HG03095 (cell line): ENCODE measurements at regions not wholly inside any gene's neighbourhood (a gene's known extent, or its start where the extent isn't known, plus 50 kb on each side); places are given as distances from the start of the nearest gene placed in this dataset.
"Not testable (repeated sequence)": the region's sequence is repeated elsewhere in the genome, so short reads cannot be mapped to it uniquely, and the experiment has no call there.

Experiments used
- ATAC-seq: cut with Tn5 transposase; IDR thresholded peaks from one replicate; pipeline ENCODE4 v1.9.1; 2021; ENCODE audit warnings: moderate library complexity; ENCODE audit not compliant: unreplicated experiment

- no peak for ATAC-seq
Observed at GRCh38 chr10:85311613-85312337, 983.4 kb downstream of the CCSER2 start.

- no peak for ATAC-seq
Observed at GRCh38 chr10:85315657-85316056, 987.3 kb downstream of the CCSER2 start.

GRCh38 chr10:85316276-85316675, 987.9 kb downstream of the CCSER2 start:
- ATAC-seq: no peak

GRCh38 chr10:85317827-85318226, 989.4 kb downstream of the CCSER2 start:
- no peak for ATAC-seq

- no peak for ATAC-seq
Observed at GRCh38 chr10:85318809-85319807, 990.7 kb downstream of the CCSER2 start.

- no peak for ATAC-seq
Observed at GRCh38 chr10:85319826-85320225, 991.4 kb downstream of the CCSER2 start.

GRCh38 chr10:85333594-85333993, 1005.2 kb downstream of the CCSER2 start:
- ATAC-seq: no peak

GRCh38 chr10:85362401-85362800, 1004.2 kb downstream of the GRID1 start:
- no peak for ATAC-seq

GRCh38 chr10:85377029-85377806, 989.4 kb downstream of the GRID1 start:
- no peak for ATAC-seq

GRCh38 chr10:85379338-85379737, 987.3 kb downstream of the GRID1 start:
- ATAC-seq: no peak

GRCh38 chr10:85400981-85401695, 965.5 kb downstream of the GRID1 start:
- ATAC-seq: no peak

- ATAC-seq: no peak
Observed at GRCh38 chr10:85402541-85402940, 964.1 kb downstream of the GRID1 start.

- no peak for ATAC-seq
Observed at GRCh38 chr10:85407088-85407487, 959.5 kb downstream of the GRID1 start.

GRCh38 chr10:85408388-85408787, 958.2 kb downstream of the GRID1 start:
- ATAC-seq: no peak

GRCh38 chr10:85410586-85410985, 956.0 kb downstream of the GRID1 start:
- not testable (repeated sequence) for ATAC-seq

GRCh38 chr10:85413570-85413969, 953.0 kb downstream of the GRID1 start:
- ATAC-seq: no peak

GRCh38 chr10:85420501-85421191, 945.9 kb downstream of the GRID1 start:
- ATAC-seq: no peak

- no peak for ATAC-seq
Observed at GRCh38 chr10:85421421-85421820, 945.2 kb downstream of the GRID1 start.

GRCh38 chr10:85429126-85429525, 937.5 kb downstream of the GRID1 start:
- ATAC-seq: no peak

- ATAC-seq: no peak
Observed at GRCh38 chr10:85430991-85431390, 935.6 kb downstream of the GRID1 start.
